HG03432 (cell line): ENCODE measurements at regions not wholly inside any gene's neighbourhood (a gene's known extent, or its start where the extent isn't known, plus 50 kb on each side); places are given as distances from the start of the nearest gene placed in this dataset.

Experiments used
- ATAC-seq: cut with Tn5 transposase; IDR thresholded peaks from one replicate; pipeline ENCODE4 v1.9.1; 2021; ENCODE audit warnings: mild to moderate bottlenecking, moderate library complexity; ENCODE audit not compliant: unreplicated experiment

- no peak for ATAC-seq
These were observed 645.2 kb upstream of the EPHA6 start for GRCh38 chr3:96169111-96169766.

DNA sequence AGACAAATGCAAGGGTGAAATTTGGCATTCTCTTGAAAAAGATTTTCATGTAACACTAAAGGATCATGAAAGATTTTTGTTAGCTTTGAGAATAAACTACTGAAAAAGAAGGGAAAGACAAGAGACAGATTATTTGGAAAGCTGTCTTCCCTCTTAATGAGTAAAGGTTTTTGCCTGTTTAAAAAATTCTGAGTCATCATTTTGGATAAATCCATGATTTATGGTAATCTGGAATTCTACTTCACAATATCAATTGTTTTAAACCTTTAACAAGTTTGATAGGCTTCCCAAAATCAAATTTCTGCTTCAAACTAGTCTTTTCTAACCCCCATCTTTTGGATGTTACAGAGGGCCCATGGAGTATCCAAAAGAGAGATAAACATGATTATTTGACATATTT is 641.5 kb upstream of the EPHA6 start:
- ATAC-seq: no peak

GRCh38 chr3:96175500-96175899 is 638.9 kb upstream of the EPHA6 start:
- ATAC-seq: no peak

- ATAC-seq: no peak
These were observed 631.6 kb upstream of the EPHA6 start for GRCh38 chr3:96182756-96183155.

DNA sequence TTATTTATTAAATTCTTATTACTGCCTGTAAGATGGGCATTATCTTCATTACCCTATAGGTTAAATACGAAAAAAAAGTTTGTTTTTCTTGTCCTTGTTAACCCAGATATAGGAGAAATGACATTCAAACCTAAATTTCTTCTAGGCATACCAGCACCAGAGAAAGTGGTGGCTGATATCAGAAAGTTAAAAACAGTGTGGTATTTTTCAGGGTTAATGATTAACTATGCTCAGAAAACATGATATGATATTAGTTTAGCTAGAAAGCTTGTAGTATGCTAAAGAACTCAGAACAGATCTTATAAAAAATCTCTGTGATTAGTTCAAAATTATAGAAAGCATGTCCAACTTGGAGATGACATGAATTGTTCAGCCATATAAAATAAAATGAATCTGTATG is 630.5 kb upstream of the EPHA6 start:
- no peak for ATAC-seq

- no peak for ATAC-seq
These were observed 624.3 kb upstream of the EPHA6 start for GRCh38 chr3:96190024-96190616.

GRCh38 chr3:96192966-96193550 is 621.3 kb upstream of the EPHA6 start:
- ATAC-seq: no peak

DNA sequence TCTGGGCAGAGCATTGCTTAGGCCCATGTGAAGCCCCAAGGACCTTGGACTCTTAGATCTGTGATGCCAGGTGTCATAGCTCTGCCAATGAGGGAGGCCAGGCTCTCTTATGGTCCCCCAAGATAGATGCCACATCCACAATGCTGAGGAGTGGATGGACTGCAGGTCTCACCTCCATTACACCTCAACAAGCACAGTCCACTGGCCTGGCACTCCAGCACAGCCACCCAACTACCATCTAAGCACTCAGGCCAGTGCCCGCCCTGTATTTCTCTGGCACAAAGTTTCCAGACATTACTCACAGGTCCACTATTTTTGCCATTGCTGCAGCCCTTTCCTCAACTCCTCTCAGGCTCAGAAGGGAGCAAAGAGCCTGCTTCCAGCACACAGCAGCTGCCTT is 613.5 kb upstream of the EPHA6 start:
- ATAC-seq: no peak

DNA sequence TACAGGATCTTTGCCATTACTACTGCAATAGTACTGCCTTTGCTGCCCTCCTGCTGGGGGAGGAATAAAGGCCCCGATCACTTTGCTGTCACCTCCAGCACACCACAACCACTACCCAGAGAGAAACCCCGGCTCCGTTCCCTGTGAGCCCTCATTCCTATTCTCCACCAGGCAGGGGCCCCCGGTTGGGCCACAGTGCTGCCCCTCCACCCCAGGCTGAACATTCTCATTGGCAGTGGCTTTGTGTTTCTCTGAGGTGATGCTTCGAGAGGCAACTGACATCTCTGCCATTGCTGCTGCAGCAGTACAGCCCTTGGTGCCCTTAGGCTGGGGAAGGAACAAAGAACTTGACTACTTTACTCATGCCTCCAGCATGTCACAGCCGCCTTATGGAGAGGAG is 612.9 kb upstream of the EPHA6 start:
- no peak for ATAC-seq

DNA sequence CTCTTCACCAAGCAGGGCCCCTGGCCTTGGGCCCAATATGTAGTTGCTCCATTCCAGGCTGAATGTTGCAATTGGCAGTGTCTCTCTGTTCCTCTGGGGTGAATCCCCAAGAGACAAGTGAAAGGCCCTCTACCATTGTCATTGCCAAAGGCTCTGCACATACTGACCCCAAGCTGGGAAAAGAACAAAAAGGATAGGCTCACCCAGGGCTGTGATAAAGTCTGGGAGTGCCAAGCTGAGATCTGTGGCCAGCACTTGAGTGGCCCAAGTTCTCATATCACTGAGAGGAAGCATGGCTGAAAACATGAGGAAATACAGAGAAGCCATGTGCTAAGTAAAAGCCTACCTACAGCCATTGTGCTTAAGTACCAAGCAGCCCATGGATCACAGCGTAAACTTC is 612.2 kb upstream of the EPHA6 start:
- ATAC-seq: no peak

DNA sequence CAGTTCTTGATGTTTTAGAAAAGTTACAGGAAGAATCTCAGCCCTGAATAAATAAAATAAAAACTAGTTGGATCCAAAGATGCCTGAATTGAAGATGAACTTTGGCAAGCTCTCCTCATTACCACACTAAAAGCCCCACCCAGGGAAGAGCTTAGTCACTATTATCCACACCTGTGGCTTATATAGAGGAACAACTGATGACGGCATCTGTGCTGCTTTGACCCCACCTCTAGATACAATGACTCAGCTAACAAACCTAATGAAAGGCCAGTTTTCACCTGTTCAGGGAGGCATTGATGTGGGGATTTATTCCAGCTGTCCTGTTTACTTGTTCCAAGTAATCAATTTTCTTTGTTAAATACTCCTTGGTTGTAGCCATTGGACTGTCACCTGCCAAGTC is 604.7 kb upstream of the EPHA6 start:
- no peak for ATAC-seq

- ATAC-seq: no peak
These were observed 601.0 kb upstream of the EPHA6 start for GRCh38 chr3:96213393-96213792.

GRCh38 chr3:96214941-96215340 is 599.5 kb upstream of the EPHA6 start:
- no peak for ATAC-seq

DNA sequence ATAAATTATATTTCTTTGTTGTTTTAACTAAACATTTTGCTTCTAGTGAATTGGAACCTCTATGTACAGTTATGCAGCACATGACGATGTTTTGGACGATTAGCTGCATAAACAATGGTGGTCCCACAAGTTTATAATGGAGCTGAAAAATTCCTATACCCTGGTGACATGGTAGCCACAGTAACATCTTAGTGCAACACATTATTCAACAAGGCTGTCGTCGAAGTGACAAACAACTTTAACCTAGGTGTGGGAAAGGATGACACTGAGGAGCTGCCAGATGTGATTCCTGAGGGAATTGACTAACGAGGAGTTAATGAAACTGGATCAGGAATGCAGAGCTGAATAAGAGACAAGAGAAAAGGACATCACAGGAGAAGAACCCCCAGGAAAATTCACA is 588.9 kb upstream of the EPHA6 start:
- ATAC-seq: no peak

GRCh38 chr3:96233679-96234078 is 580.7 kb upstream of the EPHA6 start:
- ATAC-seq: no peak

- no peak for ATAC-seq
These were observed 577.9 kb upstream of the EPHA6 start for GRCh38 chr3:96236522-96236921.

DNA sequence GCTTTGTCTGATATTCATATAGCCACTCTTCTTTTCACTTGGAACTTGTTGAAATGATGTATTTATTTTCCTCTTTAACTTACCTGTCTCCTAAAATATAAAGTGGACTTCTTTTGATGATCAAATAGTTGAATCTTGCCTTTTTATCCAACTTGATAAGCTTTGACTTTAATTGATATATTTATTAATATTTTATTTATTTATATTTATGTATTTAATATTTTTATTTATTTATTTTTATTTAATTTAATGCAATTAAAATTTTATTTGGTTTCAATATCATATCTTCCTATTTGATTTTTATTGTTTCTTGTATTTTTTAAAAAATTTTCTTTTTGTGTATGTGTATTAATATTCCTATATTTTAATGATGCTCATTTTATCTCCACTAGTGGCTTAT is 555.1 kb upstream of the EPHA6 start:
- ATAC-seq: no peak

DNA sequence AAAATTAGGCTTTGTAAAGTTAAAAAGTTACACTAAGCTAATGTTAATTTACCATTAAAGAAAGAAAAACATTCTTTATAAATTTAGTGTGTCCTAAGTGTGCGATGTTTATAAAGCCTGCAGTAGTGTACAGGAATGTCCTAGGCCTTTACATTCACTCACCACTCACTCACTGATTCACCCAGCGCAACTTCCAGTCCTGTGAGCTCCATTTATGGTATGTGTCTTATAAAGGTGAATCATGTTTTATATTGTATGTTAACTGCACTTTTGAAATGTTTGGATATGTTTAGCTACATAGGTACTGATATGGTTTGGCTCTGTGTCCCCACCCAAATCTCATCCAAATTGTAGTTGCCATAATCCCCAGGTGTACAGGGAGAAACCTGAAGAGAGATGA is 549.7 kb upstream of the EPHA6 start:
- no peak for ATAC-seq

DNA sequence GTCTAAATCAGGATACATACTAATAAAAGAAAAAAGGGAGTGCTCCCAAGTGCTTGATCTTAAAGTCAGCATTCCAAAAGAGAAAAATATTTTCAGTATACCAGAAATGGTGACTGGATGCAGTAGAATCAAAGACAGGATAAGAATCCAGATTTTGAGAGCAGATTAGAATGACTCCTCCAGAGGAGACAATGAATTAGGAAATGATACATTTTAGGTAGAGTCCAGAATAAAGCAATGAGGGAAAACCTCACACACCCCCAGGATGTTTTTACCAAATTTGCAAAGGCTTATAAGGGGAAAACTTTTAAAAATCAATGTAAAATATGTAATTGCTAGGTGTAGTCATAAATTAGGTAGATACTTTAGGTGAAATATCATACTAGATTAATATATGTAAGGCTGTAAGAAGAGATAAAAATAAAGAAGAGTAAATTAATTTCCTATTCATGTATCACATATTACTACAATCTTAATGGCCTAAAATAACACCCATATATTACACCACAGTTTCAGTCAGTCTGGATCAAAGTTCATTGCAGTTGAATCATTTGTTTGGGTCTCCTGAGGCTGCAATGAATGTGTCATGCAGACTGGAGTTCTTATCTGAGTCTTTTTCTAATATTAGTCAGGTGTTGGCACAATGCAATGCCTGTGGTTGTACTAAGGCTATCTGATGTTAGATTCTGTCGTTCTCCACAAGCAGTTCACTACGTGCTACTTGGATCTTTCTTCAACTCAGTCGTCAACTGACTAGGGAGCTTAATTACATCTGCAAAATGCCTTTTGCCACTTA is 547.8 kb upstream of the EPHA6 start:
- no peak for ATAC-seq

GRCh38 chr3:96267577-96267976 is 546.8 kb upstream of the EPHA6 start:
- ATAC-seq: no peak

DNA sequence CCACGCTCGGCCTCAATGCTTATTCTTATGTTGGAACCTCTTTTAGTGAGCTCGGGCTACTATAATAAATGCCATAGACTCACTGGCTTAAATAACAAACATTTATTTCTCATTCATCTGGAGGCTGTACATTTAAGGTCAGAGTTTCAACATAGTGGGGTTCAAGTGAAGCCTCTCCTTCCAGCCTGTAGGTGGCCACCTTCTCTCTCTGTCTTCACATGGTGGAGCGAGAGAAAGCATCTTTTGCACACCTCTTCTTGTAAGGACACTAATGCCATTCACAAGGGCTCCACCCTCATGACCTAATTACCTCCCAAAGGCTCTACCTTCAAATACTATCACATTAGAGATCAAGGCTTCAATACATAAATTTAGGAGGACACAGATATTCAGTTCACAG is 520.3 kb upstream of the EPHA6 start:
- ATAC-seq: no peak

DNA sequence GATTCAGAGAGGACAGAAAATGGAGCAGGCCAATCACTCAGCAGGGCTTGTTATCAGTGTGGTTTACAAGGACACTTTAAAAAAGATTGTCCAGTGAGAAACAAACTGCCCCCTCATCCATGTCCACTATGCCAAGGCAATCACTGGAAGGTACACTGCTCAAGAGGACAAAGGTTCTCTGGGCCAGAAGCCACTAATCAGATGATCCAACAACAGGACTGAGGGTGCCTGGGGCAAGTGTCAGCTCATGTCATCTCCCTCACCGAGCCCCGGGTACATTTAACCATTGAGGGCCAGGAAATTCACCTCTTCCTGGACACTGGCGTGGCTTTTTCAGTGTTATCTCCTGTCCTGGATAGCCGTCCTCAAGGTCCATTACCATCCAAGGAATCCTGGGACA is 513.7 kb upstream of the EPHA6 start:
- ATAC-seq: no peak
